Fibroblast of peridontal ligament (primary cell): ENCODE measurements at regions not wholly inside any gene's neighbourhood (a gene's known extent, or its start where the extent isn't known, plus 50 kb on each side); places are given as distances from the start of the nearest gene placed in this dataset.
"Not testable (repeated sequence)": the region's sequence is repeated elsewhere in the genome, so short reads cannot be mapped to it uniquely, and the experiment has no call there.

ENCODE experiments used
- DNase-seq: peaks from one replicate; pipeline ENCODE4 v3.0.0-alpha.2; 2010; ENCODE audit errors: extremely low read depth

- no peak for DNase-seq
Measured at GRCh38 chr20:19834287-19834686, 76.2 kb downstream of the RIN2 start.

DNA sequence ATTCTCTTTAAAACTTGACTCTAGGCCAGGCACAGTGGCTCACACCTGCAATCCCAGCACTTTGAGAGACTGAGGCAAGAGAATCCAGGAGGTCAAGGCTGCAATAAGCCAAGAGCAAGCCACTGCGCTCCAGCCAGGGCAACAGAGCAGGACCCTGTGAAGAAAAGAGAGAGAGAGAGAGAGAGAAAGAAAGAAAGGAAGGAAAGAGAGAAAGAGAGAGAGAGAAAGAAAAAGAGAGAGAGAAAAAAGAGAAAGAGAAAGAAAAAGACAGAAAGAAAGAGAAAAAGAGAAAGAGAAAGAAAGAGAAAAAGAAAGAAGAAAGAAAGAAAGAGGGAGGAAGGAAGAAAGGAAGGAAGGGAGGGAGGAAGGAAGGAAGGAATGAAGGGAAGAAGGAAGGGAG is 76.7 kb downstream of the RIN2 start:
- DNase-seq, result no peak

- DNase-seq, result no peak
Measured at GRCh38 chr20:19835533-19836222, 77.6 kb downstream of the RIN2 start.

DNA sequence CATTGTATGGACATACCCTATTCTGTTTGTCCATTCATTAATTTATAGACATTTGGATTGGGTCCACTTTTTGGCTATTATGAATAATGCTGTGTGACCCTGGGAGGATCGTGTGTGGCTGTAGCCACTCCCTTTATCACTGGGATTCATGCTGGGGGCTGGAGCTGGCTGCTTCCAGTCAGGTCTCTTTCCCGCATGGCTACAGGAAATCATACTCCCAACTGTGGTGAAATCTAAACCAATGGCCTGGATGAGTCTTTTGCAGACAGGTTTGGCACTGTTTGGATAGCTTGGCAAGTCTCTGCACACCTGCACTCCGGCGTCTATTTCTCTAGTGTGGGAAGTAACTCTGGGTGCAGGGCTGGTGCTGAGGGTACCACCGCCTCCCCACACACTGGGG is 80.4 kb downstream of the RIN2 start:
- no peak for DNase-seq

DNA sequence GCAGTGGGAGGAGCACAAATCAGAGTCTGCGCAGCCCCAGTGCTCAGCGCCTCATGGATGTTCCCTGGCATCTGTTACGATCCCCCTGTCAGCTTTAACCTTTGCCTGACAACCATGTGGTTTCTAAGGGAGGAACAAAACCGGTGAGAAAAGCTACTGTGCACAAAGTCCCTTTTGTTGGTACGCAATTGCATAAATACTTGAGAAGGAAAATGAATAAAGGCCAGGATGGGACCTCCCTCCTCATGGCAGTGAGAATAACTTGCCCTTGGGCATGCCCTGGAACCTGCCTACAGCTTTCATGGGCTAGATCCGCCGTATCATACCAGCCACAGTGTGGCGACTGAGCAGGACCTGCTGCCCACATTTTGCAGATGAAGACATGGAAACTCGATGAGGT is 81.0 kb downstream of the RIN2 start:
- DNase-seq, result no peak

DNA sequence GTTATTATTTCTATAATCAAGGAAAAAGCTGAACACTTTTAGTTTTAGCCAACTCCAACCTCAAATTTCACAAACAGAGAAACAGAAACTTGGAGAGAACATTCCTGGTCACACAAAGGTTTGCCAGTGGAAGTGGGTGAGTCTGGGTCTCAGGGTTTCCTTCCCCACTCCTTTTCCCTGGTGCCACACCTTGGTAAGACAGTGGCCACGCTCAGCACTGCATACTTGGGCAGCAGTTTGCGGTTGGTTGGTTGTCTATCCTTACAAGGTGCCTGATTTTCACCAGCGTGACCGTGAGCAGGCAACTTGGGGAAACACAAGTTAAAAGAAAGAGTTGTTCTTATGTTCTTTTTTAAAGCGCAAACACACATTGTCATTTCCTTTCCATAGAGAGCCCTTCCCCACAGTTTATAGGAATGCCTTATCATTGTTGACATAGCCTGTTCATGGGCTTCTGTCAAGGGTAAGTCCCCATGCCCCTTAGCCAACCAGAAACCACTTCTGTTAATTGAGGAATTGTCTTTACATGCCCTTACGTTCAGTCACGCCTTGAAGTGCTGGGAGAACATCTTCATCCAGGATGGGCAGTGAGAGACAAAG is 82.2 kb downstream of the RIN2 start:
- no peak for DNase-seq

- DNase-seq, result no peak
Measured at GRCh38 chr20:19841740-19842139, 83.7 kb downstream of the RIN2 start.

DNA sequence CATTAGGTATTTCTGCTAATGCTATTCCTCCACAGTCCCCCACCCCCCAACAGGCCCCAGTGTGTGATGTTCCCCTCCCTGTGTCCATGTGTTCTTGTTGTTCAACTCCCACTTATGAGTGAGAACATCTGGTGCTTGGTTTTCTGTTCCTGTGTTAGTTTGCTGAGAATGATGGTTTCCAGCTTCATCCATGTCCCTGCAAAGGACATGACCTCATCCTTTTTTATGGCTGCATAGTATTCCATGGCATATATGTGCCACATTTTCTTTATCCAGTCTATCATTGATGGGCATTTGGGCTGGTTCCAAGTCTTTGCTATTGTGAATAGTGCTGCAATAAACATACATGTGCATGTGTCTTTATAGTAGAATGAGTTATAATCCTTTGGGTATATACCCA is 86.8 kb downstream of the RIN2 start:
- DNase-seq, result not testable (repeated sequence)

DNA sequence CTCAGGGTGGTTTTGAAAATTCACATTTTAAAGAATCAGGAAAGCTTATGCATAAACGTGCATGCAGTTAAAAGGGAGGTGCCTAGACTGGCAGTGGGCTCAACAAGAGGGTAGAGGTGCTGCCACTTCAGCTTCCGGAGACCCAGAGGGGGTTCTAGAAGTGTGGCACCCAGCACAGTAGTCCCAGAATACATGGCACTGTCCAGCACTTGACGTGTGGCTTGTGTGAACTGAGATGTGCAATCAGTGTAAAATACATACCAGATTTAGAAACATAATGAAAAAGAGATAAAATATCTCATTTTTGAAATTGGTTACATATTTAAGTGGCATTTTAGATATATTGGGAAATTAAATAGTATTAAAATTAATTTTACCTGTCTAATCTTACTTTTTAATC is 89.3 kb downstream of the RIN2 start:
- DNase-seq, result no peak

DNA sequence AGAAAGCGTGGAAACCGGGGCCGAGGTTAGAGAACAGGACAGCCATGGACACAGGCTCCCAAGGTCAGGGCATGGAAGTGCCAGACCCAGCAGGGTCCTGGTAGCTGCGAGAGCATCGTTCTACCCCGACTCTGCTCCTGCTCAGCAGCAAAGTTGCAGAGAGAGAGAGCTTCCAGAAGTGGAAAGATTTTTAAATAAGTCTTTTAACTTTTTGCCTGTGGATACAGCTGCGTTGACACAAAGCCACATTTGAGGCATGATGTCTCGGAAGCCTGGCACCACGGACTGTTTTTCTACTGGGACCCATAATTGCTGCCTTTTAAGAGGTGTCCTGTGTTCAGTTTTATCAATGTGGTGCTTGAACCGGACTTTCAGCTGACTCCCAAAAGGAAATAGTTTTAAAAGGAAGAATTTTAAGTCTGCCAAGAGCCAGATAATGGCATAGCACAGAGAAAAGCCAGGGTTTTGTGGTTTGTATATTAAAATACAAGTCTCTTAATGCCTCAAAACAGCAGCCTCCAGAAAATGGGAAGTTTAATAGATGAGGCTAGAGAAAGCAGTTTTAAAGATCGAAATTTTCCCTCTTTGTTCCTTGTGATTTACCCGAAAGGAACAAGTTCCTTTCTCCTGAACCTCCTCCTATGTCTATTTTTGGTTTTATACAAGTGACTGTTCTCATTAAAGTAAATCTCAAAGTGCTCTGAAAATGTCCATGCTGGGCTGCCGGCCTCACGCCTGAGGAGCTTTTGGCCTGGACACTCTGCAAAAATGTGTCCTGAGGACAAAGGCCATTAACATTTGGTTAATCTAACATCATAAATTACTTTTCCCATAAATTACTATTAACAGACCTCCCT is 91.5 kb downstream of the RIN2 start:
- DNase-seq, result peak; percentile 43

- no peak for DNase-seq
Measured at GRCh38 chr20:19850198-19850533, 92.1 kb downstream of the RIN2 start.

DNA sequence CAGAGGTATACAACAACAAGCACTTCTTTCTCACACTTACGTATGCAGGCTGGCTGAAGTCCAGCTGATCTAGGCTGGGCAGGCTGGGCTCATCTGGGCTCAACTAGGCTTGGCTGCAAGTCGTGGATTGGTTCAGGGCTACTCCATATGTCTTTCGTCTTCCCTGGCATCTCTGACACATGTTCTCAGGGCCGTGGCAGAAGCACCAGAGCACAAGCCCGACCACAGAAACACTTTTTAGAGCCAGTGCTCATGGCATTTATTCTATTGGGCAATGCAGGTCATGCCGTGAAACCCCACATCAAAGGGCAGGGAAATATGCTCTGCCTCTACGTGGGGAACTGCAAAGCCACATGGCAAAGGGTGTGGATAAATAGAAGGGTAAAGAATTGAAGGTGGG is 93.8 kb downstream of the RIN2 start:
- DNase-seq, result no peak

- no peak for DNase-seq
Measured at GRCh38 chr20:19855416-19855815, 97.4 kb downstream of the RIN2 start.

DNA sequence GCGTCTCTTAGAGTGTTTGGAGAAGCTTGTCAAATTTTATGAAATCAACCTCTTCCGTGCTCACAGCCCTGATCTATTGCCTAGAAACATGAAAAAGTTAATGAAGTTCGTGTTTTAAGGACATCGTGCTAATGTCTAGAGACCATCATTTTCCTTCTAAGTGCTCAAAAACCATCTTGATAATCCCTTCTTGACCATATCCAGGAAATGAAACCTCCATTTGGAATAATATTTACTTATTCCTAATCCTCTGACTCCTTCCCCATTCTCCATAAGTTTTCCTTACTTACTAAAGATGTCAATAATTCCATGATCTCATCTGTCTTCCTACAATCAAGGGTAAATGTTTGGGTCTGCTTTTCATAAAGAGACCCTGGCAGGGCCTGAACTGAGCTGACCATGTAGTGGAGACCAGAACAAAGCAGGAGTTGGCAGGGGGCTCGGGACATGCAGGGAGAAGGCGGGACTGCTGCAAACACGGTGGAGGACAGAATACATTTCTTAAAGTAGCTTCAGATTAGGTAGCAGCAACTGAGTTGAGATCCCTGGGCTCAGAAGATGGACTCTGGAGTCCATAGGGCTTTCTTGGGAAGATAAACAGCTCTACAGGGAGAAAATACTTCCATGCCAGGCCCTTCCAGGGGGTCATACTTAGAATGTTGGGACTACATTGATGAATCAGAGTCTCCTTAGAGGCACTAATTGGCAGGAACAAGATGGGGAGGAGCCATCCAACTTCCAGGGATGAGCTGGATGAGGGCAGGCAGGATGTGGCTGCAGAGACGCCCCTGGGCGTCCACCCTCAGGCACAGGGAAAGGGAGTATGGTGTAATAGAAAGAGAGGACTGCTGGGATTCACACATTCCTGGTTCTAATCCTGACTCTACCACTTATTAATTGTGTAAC is 100.7 kb downstream of the RIN2 start:
- DNase-seq, result peak; percentile 68

DNA sequence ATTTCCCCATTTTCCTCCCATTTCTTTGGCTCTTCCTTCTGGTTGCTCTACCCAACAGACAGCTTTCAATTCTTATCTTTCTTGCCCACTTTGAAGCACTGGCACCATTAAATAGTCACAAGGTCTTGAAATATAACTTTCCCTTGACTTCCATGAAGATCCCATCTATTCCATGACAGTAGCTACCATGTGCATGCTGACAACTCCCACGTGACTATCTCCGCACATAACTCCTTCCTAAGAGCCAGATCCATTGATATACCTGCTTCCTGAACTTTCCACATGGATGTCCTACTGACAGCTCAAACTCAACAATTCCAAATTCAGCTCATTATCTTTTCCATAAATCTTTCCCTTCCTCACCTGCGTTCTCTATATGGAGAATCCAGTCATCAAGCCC is 101.4 kb downstream of the RIN2 start:
- no peak for DNase-seq

DNA sequence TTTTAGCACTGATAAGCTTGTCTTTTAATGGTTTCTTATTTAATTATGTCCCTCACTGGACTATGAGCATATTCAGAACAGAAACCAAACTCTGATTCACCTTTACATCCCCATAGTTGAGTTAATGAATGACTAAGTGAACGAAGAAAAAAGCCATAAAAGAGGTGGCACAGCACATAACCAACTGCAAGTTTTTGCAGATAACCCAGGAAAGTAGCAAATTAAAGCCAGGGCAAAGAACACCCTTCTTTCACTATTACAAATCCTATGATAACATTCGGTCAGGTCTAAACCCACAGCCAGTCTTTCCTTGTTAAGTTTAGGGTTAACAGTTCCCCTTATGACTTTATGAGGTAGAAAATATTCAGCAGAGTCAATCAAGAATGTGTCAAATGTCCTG is 102.7 kb downstream of the RIN2 start:
- DNase-seq, result no peak

GRCh38 chr20:19861147-19861759 is 103.2 kb downstream of the RIN2 start:
- no peak for DNase-seq

GRCh38 chr20:19864130-19864529 is 106.1 kb downstream of the RIN2 start:
- peak; percentile 84 for DNase-seq

DNA sequence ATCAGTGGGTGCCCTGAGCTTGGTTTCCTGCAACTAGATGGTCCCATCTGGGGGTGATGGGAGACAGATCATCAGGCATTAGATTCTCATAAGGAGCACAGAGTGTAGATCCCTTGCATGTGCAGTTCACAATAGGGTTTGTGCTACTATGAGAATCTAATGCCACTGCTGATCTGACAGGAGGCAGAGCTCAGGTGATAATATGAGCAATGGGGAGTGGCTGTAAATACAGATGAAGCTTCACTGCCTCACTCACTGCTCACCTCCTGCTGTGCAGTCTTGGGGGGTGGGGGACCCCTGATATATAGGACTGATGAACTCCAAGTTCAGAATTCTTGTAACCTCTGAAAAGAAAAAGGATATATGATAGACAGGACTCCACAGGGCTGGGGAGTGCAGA is 108.0 kb downstream of the RIN2 start:
- DNase-seq, result no peak

DNA sequence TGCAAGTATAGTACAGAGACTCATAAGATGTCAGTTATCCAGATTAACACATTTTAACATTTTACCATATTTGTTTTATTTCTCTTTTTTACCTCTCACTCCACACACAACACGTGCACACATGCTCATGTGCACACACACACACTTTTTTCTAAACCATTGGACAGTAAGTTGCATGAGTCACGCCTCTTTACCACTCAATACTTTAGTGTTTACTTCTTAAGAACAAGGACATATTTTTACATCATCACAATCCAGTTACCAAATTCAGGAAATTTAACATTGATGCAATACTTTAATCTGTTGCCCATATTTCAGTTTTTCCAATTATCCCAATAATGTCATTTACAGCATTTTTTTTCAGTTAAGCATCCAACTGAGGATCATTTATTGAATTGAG is 109.0 kb downstream of the RIN2 start:
- DNase-seq, result peak; percentile 73

- DNase-seq, result no peak
Measured at GRCh38 chr20:19867940-19868371, 109.9 kb downstream of the RIN2 start.

- no peak for DNase-seq
Measured at GRCh38 chr20:19868441-19868840, 110.4 kb downstream of the RIN2 start.
